ENCODE measurements at regions not wholly inside any gene's neighbourhood (a gene's known extent, or its start where the extent isn't known, plus 50 kb on each side); places are given as distances from the start of the nearest gene placed in this dataset.
A peak's percentile ranks its signal among the peaks of the same experiment; 100 is the strongest.
"Not testable (repeated sequence)": the region's sequence is repeated elsewhere in the genome, so short reads cannot be mapped to it uniquely, and the experiment has no call there.

DNA sequence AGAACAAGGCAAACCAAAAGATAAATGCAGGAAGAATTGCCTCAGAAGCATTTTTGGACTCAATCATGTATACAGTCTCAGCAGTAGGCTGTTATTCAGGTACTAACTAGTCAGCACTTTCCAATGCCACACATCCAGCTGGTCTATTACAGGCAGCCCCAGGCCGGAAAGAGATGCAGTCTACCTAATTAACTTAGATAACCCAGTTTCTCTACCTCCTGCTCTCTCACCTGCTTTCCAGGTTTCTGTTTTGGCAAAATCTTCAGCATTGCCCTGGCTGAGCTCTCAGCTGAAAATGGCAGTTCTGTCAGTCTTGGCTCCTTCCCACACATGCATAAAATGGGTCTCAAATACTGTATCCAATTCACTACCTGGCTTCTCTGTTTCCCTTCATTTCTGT is 101.3 kb upstream of the UFL1 start:
- no peak overlapping the region for H3K4me3 Mint-ChIP-seq
- no peak for DNase-seq
- peaks cover 5% of the 10 kb centered on the region for H3K9me3 Mint-ChIP-seq
- H3K4me1 Mint-ChIP-seq (ENCODE audit: low read depth): no peaks in the 10 kb centered on the region
- no peak overlapping the region for H3K27ac Mint-ChIP-seq
- no peaks in the 10 kb centered on the region for H3K36me3 Mint-ChIP-seq (ENCODE audit: low read depth)
- no peaks in the 10 kb centered on the region for H3K27me3 Mint-ChIP-seq

DNA sequence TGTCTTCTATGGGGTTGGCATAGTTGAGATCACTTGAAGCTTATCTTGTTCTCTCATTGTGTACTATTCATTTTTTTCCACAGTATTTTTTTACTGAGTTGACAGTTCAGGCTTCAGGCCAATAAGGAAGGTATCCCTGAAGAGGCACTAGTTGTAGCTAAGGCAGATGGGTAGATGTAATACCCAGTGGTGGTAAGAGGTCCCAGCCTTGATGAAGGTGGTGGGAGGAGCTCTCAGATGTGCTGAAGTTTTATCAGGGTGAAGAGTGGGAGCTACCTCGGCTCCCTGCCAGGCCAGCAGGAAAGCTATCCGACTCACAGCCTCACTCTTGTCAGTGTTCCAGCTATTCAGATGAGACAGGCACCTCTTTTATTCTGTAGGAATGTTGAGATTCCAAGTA is 87.7 kb upstream of the UFL1 start:
- DNase-seq: no peak
- no peak overlapping the region for H3K4me3 Mint-ChIP-seq
- no peaks in the 10 kb centered on the region for H3K36me3 Mint-ChIP-seq (ENCODE audit: low read depth)
- H3K27ac Mint-ChIP-seq: no peak overlapping the region
- peaks cover 3% of the 10 kb centered on the region for H3K4me1 Mint-ChIP-seq (ENCODE audit: low read depth)
- peaks cover 30% of the 10 kb centered on the region for H3K9me3 Mint-ChIP-seq
- peaks cover 14% of the 10 kb centered on the region for H3K27me3 Mint-ChIP-seq

DNA sequence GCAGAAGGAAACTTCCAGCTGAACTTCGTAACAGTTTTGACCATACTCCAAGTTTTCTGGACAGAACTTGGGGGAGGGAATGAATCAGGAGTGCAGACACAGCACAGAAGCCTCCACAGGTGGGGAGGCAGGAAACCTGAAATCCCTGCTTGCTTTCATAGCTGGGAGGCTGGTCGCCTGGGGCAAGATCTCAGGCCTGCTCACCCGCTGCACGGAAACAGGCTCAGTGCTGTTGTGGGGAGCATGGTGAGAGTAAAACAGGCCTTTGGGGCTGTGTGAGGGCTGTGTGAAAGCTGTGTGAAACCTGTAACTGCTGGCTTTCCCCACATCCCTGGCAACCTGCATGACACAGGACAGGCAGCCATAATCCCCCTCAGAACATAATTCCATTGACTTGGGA is 85.2 kb upstream of the UFL1 start:
- no peak overlapping the region for H3K27ac Mint-ChIP-seq
- no peak for DNase-seq
- no peaks in the 10 kb centered on the region for H3K36me3 Mint-ChIP-seq (ENCODE audit: low read depth)
- peaks cover 14% of the 10 kb centered on the region for H3K27me3 Mint-ChIP-seq
- H3K9me3 Mint-ChIP-seq: peaks cover 35% of the 10 kb centered on the region
- no peak overlapping the region for H3K4me3 Mint-ChIP-seq
- H3K4me1 Mint-ChIP-seq (ENCODE audit: low read depth): no peaks in the 10 kb centered on the region

GRCh38 chr6:96437228-96437627 is 84.4 kb upstream of the UFL1 start:
- H3K36me3 Mint-ChIP-seq (ENCODE audit: low read depth); H3K4me1 Mint-ChIP-seq (ENCODE audit: low read depth); H3K4me3 Mint-ChIP-seq; DNase-seq; H3K27ac Mint-ChIP-seq: not testable (repeated sequence)
- Mint-ChIP-seq H3K27me3 (peaks cover 14% of the 10 kb centered on the region), H3K9me3 (peaks cover 29% of the 10 kb centered on the region)

DNA sequence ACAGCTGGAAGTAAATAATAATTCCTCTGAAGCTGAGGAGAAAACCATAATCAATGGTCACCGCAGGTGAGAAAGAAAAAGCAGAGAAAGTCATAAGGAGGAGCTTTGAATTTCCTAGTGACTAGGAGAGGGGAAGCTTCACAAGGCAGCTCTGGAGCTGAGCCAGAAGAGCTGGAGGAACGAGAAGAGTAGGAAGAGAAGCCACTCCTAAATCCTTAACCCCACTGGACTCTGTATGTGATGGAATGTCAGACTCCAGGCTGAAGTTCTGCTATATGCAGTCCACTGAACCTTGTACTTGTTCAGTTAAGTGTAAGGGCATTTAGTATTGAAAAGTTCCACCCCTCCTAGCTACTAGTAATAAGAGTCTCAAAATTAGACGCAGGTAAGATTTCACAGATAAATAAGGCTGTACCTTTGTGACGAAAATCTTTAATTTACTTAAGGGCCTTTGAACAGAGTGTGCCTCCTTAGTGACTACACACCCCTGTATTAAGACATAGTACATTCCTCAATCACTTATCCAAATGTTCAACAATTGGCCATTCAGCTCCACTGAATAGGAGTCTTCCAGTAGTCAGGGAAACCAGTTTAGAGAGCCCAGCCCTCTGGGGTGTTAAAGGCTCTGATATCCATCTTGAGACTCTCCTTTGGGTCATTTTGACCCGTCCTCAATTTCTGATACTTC is 71.4 kb upstream of the UFL1 start:
- no peak overlapping the region for H3K4me3 Mint-ChIP-seq
- peaks cover 2% of the 10 kb centered on the region for H3K27me3 Mint-ChIP-seq
- H3K27ac Mint-ChIP-seq: no peak overlapping the region
- DNase-seq: no peak
- no peaks in the 10 kb centered on the region for H3K4me1 Mint-ChIP-seq (ENCODE audit: low read depth)
- H3K36me3 Mint-ChIP-seq (ENCODE audit: low read depth): no peaks in the 10 kb centered on the region
- H3K9me3 Mint-ChIP-seq: peaks cover 11% of the 10 kb centered on the region

GRCh38 chr6:96450770-96451130 is 70.9 kb upstream of the UFL1 start:
- no peak overlapping the region for H3K4me3 Mint-ChIP-seq
- no peak for DNase-seq
- peaks cover 8% of the 10 kb centered on the region for H3K9me3 Mint-ChIP-seq
- no peaks in the 10 kb centered on the region for H3K36me3 Mint-ChIP-seq (ENCODE audit: low read depth)
- H3K4me1 Mint-ChIP-seq (ENCODE audit: low read depth): no peaks in the 10 kb centered on the region
- peaks cover 2% of the 10 kb centered on the region for H3K27me3 Mint-ChIP-seq
- no peak overlapping the region for H3K27ac Mint-ChIP-seq

DNA sequence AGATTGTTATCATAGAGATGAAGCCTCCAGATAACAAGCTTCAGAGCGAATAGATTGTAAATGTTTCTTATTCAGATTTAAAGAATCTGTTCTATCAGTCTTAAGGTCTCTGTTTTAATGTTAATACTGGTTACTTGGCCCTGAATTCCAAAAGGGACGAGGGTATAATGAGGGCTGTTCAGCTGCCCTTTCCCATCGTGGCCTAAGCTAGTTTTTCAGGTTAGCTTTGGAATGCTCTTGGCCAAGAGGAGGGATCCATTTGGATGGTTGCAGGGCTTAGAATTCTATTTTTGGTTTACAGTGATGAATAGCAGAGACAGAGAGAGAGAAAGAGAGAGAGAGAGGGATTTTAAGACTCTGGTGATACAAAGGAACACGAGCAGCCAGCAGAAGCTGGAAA is 62.8 kb upstream of the UFL1 start:
- no peaks in the 10 kb centered on the region for H3K36me3 Mint-ChIP-seq (ENCODE audit: low read depth)
- no peak overlapping the region for H3K4me3 Mint-ChIP-seq
- no peak for DNase-seq
- no peaks in the 10 kb centered on the region for H3K27me3 Mint-ChIP-seq
- H3K27ac Mint-ChIP-seq: no peak overlapping the region
- H3K4me1 Mint-ChIP-seq (ENCODE audit: low read depth): no peaks in the 10 kb centered on the region
- no peaks in the 10 kb centered on the region for H3K9me3 Mint-ChIP-seq

DNA sequence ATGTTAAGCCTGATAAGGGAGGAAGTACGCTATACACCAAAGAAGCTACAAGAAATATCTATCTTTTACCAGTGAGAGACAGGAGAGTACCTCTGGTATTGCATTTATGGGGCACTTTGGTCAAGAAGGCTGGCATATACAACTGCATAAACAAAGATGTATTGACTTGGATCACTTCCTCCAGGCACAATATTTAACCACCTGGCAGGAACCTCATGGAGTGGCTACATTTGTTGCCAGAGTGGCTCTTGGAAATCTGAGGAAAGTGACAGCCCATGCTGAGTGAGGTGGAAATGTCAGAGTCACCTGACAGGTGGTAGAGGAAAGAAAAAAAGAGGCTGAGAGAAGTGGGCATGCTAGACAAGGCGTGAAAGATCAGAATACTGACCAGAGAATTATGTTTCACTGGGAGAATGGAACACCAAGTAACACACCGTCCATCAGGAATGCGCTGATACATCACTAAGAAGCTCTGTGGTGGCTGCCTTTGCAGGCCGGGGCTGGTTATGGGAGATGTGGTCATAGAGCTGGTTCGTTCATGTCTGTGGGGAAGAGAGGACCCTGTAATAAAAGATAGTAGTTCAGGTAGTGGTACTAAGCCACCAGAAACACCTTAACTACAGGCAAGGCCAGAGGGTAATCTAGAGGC is 61.4 kb upstream of the UFL1 start:
- no peak for DNase-seq
- H3K27me3 Mint-ChIP-seq: no peaks in the 10 kb centered on the region
- no peaks in the 10 kb centered on the region for H3K36me3 Mint-ChIP-seq (ENCODE audit: low read depth)
- no peaks in the 10 kb centered on the region for H3K9me3 Mint-ChIP-seq
- H3K4me1 Mint-ChIP-seq (ENCODE audit: low read depth): peaks cover 2% of the 10 kb centered on the region
- H3K27ac Mint-ChIP-seq: no peak overlapping the region
- no peak overlapping the region for H3K4me3 Mint-ChIP-seq

DNA sequence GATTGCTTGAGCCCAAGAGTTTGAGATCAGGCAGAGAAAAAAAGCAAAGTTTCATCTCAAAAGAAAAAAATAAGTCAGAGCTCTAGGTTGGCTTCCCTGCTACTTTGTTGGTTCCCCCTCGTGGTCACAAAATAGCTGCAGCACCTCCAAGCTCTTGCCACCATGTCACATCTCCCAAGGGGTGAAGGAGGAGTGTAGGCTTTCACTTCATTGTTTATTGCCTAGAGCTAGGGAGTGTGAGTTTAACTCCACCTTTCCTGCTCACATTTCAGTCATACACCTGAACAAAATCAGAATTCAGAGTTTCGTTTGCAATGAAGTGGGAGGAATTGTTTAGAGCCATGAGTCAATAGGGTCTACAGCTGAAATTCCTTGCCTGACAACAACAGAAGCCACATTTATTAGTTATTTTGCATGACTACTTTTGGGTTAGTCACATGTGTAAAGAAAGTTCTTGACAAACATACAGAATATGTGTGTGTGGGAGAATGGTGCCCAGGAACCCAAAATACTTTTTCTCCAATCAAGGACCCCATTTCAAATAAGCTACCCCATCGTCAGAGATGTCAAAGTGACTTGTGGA is 56.2 kb upstream of the UFL1 start:
- Mint-ChIP-seq H3K36me3 (ENCODE audit: low read depth) (no peaks in the 10 kb centered on the region), H3K4me1 (ENCODE audit: low read depth) (peaks cover 31% of the 10 kb centered on the region), H3K27me3 (no peaks in the 10 kb centered on the region), H3K27ac (no peak overlapping the region), H3K9me3 (no peaks in the 10 kb centered on the region), H3K4me3 (no peak overlapping the region)
- DNase-seq: no peak

- Mint-ChIP-seq H3K4me1 (ENCODE audit: low read depth) (peaks cover 31% of the 10 kb centered on the region), H3K4me3 (no peak overlapping the region), H3K36me3 (ENCODE audit: low read depth) (no peaks in the 10 kb centered on the region), H3K27me3 (no peaks in the 10 kb centered on the region), H3K27ac (peak overlapping the region; percentile 12), H3K9me3 (no peaks in the 10 kb centered on the region)
- no peak for DNase-seq
These were observed 55.3 kb upstream of the UFL1 start for GRCh38 chr6:96466147-96466863.

- Mint-ChIP-seq H3K36me3 (ENCODE audit: low read depth) (no peaks in the 10 kb centered on the region), H3K27me3 (no peaks in the 10 kb centered on the region), H3K27ac (no peak overlapping the region), H3K4me1 (ENCODE audit: low read depth) (peaks cover 31% of the 10 kb centered on the region), H3K4me3 (no peak overlapping the region), H3K9me3 (no peaks in the 10 kb centered on the region)
- DNase-seq: no peak
These were observed 53.8 kb upstream of the UFL1 start for GRCh38 chr6:96467814-96468213.

GRCh38 chr6:96468281-96468680 is 53.3 kb upstream of the UFL1 start:
- no peaks in the 10 kb centered on the region for H3K27me3 Mint-ChIP-seq
- no peak overlapping the region for H3K4me3 Mint-ChIP-seq
- H3K9me3 Mint-ChIP-seq: no peaks in the 10 kb centered on the region
- H3K27ac Mint-ChIP-seq: no peak overlapping the region
- H3K4me1 Mint-ChIP-seq (ENCODE audit: low read depth): peaks cover 31% of the 10 kb centered on the region
- H3K36me3 Mint-ChIP-seq (ENCODE audit: low read depth): no peaks in the 10 kb centered on the region
- DNase-seq: no peak

DNA sequence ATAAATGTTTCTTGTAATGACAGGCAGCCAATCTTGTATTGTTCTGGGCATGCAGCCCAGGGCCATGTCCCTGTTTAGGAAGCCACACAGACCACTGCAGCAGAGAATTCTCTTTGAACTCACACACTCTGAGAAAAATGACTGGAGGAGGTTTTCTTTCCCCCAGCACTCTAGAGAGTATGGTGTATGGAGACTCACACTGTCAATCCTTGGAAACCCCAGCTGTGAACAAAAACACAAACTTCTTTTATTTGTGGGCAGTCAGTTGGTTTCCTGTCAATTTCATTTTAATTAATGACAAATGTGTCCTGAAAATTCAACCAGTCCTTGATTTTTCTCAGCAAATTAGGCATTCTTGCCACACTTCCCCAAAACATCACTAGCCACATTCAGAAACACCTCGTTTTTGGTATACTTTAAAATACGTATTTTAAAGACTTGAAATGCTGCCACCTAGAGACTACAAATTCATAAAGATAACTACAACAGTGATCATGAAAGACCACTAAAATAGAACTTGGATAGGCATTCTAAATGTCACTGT is 52.9 kb upstream of the UFL1 start:
- DNase-seq: no peak
- Mint-ChIP-seq H3K27ac (no peak overlapping the region), H3K4me3 (no peak overlapping the region), H3K36me3 (ENCODE audit: low read depth) (no peaks in the 10 kb centered on the region), H3K9me3 (no peaks in the 10 kb centered on the region), H3K27me3 (no peaks in the 10 kb centered on the region), H3K4me1 (ENCODE audit: low read depth) (peaks cover 31% of the 10 kb centered on the region)

- Mint-ChIP-seq H3K27ac (no peak overlapping the region), H3K36me3 (ENCODE audit: low read depth) (no peaks in the 10 kb centered on the region), H3K4me3 (no peak overlapping the region), H3K4me1 (ENCODE audit: low read depth) (peaks cover 31% of the 10 kb centered on the region), H3K9me3 (no peaks in the 10 kb centered on the region), H3K27me3 (no peaks in the 10 kb centered on the region)
- no peak for DNase-seq
These were observed 52.3 kb upstream of the UFL1 start for GRCh38 chr6:96469312-96469711.

DNA sequence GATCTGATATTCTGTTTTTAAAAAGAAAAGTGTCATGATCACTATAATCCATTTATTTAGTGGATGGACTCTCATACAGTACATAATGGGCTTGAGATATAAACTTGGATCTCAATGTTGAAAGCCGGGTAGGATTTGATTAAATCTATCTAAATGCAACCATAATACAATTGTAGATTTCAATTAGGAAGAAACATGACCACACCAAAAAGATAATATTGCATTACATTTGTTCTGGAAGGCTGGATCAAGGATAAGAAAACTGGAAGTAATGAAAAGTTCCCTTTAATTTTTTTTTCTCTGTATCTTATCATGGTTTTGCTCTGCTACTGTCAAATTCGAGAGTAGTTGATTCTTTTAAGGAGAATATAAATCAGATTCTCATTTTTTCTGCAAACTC is 51.3 kb upstream of the UFL1 start:
- Mint-ChIP-seq H3K4me3 (no peak overlapping the region), H3K4me1 (ENCODE audit: low read depth) (peaks cover 27% of the 10 kb centered on the region), H3K36me3 (ENCODE audit: low read depth) (no peaks in the 10 kb centered on the region), H3K27me3 (no peaks in the 10 kb centered on the region), H3K9me3 (peaks cover 5% of the 10 kb centered on the region), H3K27ac (no peak overlapping the region)
- DNase-seq: no peak
